ENCODE measurements at regions not wholly inside any gene's neighbourhood (a gene's known extent, or its start where the extent isn't known, plus 50 kb on each side); places are given as distances from the start of the nearest gene placed in this dataset.
A peak's percentile ranks its signal among the peaks of the same experiment; 100 is the strongest.

- no peak for TF ChIP-seq EZH2phosphoT487 (IDR thresholded peaks at IDR 0.05; ENCODE audit: borderline replicate concordance, low read length)
- TF ChIP-seq EZH2 (IDR thresholded peaks at IDR 0.05; ENCODE audit: low read length, unreplicated experiment), result no peak
- TF ChIP-seq, protein P1, sequence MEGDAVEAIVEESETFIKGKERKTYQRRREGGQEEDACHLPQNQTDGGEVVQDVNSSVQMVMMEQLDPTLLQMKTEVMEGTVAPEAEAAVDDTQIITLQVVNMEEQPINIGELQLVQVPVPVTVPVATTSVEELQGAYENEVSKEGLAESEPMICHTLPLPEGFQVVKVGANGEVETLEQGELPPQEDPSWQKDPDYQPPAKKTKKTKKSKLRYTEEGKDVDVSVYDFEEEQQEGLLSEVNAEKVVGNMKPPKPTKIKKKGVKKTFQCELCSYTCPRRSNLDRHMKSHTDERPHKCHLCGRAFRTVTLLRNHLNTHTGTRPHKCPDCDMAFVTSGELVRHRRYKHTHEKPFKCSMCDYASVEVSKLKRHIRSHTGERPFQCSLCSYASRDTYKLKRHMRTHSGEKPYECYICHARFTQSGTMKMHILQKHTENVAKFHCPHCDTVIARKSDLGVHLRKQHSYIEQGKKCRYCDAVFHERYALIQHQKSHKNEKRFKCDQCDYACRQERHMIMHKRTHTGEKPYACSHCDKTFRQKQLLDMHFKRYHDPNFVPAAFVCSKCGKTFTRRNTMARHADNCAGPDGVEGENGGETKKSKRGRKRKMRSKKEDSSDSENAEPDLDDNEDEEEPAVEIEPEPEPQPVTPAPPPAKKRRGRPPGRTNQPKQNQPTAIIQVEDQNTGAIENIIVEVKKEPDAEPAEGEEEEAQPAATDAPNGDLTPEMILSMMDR (conservative IDR thresholded peaks at IDR 0.05; ENCODE audit: low read depth, low read length), result no peak
- no peak for ATAC-seq
- Histone ChIP-seq H3K9me3 (ENCODE audit: low read length) (no peaks in the 10 kb centered on the region), H3F3A (ENCODE audit: low read length, unreplicated experiment) (peaks cover 6% of the 10 kb centered on the region), H3K4me2 (ENCODE audit: low read length) (peak overlapping the region; percentile 62), H3K27me3 (ENCODE audit: low read length) (no peaks in the 10 kb centered on the region), H3K4me3 (ENCODE audit: low read length) (no peak overlapping the region), H3K27ac (ENCODE audit: low read length) (peak overlapping the region; percentile 81), H2AFZ (ENCODE audit: low read length) (no peak overlapping the region), H3K36me3 (ENCODE audit: low read depth, low read length) (no peaks in the 10 kb centered on the region), H3K9me2 (replicated peaks; ENCODE audit: low read length) (no peaks in the 10 kb centered on the region), H3K9ac (ENCODE audit: low read length) (peak overlapping the region; percentile 55), H3K4me1 (ENCODE audit: insufficient read depth, low read length) (peaks cover 57% of the 10 kb centered on the region), H4K20me1 (ENCODE audit: low read length) (no peaks in the 10 kb centered on the region), H3K79me2 (ENCODE audit: low read length) (no peaks in the 10 kb centered on the region)
- DNase-seq, result peak; percentile 27
- no TSS peak for BruUV-seq (replicated peaks)
- ChIA-PET POLR2A (ENCODE audit: unreplicated experiment) (interaction anchor here (0.5 to 0.7 kb wide), 3 partner anchors 21 to 63 kb away, joined by 3 to 5 read pairs (median 3); no protein-coding TSS in a partner anchor), CTCF (interaction anchor here (0.8 to 1.4 kb wide), 2 partner anchors 60 to 621 kb away, joined by 3 to 5 read pairs; no protein-coding TSS in a partner anchor)
- intact Hi-C loops (cut with micrococcal nuclease), result loop anchor here (1.0 to 5.0 kb wide), 6 partner anchors 14 to 623 kb away; no protein-coding TSS in a partner anchor
These were observed 356.9 kb upstream of the ACTBL2 start for GRCh38 chr5:57839437-57840079.

DNA sequence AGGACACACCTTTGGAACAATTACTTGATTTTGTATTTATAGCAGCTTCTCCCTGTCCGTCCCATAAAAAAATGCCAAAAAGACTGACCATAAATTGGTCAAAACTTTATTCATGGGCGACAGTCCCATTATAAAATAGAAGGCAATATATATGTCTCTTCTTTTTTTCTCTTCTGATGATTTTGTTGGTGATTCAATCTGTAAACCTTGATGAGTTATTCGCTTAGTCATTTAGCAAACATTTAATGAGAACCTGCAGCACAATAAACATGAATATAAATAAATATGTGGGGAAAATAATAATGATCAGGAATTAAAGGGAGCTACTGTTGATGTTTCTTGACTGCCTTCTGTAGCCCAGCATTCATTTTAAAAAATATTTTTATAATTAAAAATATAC is 356.4 kb upstream of the ACTBL2 start:
- Histone ChIP-seq H3K27me3 (ENCODE audit: low read length) (no peaks in the 10 kb centered on the region), H3K9me3 (ENCODE audit: low read length) (no peaks in the 10 kb centered on the region), H3K79me2 (ENCODE audit: low read length) (no peaks in the 10 kb centered on the region), H4K20me1 (ENCODE audit: low read length) (no peaks in the 10 kb centered on the region), H3K9me2 (replicated peaks; ENCODE audit: low read length) (no peaks in the 10 kb centered on the region), H3K4me2 (ENCODE audit: low read length) (peak overlapping the region; percentile 70), H3F3A (ENCODE audit: low read length, unreplicated experiment) (peaks cover 6% of the 10 kb centered on the region), H2AFZ (ENCODE audit: low read length) (no peak overlapping the region), H3K9ac (ENCODE audit: low read length) (peak overlapping the region; percentile 72), H3K27ac (ENCODE audit: low read length) (peak overlapping the region; percentile 97), H3K4me3 (ENCODE audit: low read length) (no peak overlapping the region), H3K36me3 (ENCODE audit: low read depth, low read length) (no peaks in the 10 kb centered on the region), H3K4me1 (ENCODE audit: insufficient read depth, low read length) (peaks cover 57% of the 10 kb centered on the region)
- TF ChIP-seq, protein P1 (conservative IDR thresholded peaks at IDR 0.05; ENCODE audit: low read depth, low read length), result no peak
- no peak for TF ChIP-seq EZH2phosphoT487 (IDR thresholded peaks at IDR 0.05; ENCODE audit: borderline replicate concordance, low read length)
- no peak for TF ChIP-seq EZH2 (IDR thresholded peaks at IDR 0.05; ENCODE audit: low read length, unreplicated experiment)
- ChIA-PET CTCF (interaction anchor here (0.8 to 1.4 kb wide), 2 partner anchors 59 to 621 kb away, joined by 3 to 5 read pairs; no protein-coding TSS in a partner anchor), POLR2A (ENCODE audit: unreplicated experiment) (interaction anchor here (0.5 to 1.3 kb wide), 7 partner anchors 14 to 622 kb away, joined by 3 to 7 read pairs (median 4); no protein-coding TSS in a partner anchor)
- DNase-seq (peak; percentile 78), ATAC-seq (peak; percentile 25)
- intact Hi-C loops (cut with micrococcal nuclease), result loop anchor here (1.0 to 5.0 kb wide), 3 partner anchors 14 to 293 kb away; no protein-coding TSS in a partner anchor
- no TSS peak for BruUV-seq (replicated peaks)

DNA sequence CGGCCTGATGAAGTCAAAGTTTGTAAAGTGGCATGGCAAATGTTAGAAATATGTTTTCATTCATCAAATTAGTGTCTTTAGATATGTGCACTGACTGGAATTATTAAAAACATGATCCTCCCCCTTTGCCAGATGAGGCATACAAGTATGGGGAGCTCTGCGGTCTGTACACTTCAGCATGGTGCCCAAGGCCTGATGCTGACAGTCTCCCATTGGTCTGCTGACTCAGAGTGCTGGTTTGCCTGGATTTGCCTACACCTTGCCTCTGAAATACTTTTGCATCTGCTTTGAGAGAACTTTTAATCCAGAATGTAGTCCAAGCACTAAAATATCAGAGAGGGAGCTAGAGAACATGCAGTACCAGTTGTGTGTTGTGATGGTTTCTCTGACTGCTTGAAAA is 354.3 kb upstream of the ACTBL2 start:
- DNase-seq, result no peak
- BruUV-seq (replicated peaks), result no TSS peak
- Histone ChIP-seq H4K20me1 (ENCODE audit: low read length) (no peaks in the 10 kb centered on the region), H3K27me3 (ENCODE audit: low read length) (no peaks in the 10 kb centered on the region), H3F3A (ENCODE audit: low read length, unreplicated experiment) (peaks cover 6% of the 10 kb centered on the region), H3K9me3 (ENCODE audit: low read length) (no peaks in the 10 kb centered on the region), H3K4me1 (ENCODE audit: insufficient read depth, low read length) (peaks cover 46% of the 10 kb centered on the region), H3K9ac (ENCODE audit: low read length) (0 out of 2 replicates have a peak overlapping the region, but pooled peaks have one; percentile 25), H3K9me2 (replicated peaks; ENCODE audit: low read length) (no peaks in the 10 kb centered on the region), H2AFZ (ENCODE audit: low read length) (no peak overlapping the region), H3K4me2 (ENCODE audit: low read length) (no peak overlapping the region), H3K27ac (ENCODE audit: low read length) (peak overlapping the region; percentile 97), H3K79me2 (ENCODE audit: low read length) (no peaks in the 10 kb centered on the region), H3K36me3 (ENCODE audit: low read depth, low read length) (no peaks in the 10 kb centered on the region), H3K4me3 (ENCODE audit: low read length) (no peak overlapping the region)
- intact Hi-C loops (cut with micrococcal nuclease), result loop anchor here (5.0 kb wide), 1 partner anchor 295 kb away; no protein-coding TSS in a partner anchor
- ChIA-PET POLR2A (ENCODE audit: unreplicated experiment) (no interaction called here), CTCF (interaction anchor here (0.9 to 1.3 kb wide), 2 partner anchors 51 to 57 kb away, joined by 3 read pairs; no protein-coding TSS in a partner anchor)
- ATAC-seq, result no peak
- TF ChIP-seq, protein P1 (conservative IDR thresholded peaks at IDR 0.05; ENCODE audit: low read depth, low read length), result no peak
- TF ChIP-seq EZH2 (IDR thresholded peaks at IDR 0.05; ENCODE audit: low read length, unreplicated experiment) (no peak), EZH2phosphoT487 (IDR thresholded peaks at IDR 0.05; ENCODE audit: borderline replicate concordance, low read length) (no peak)

All from PC-3 (cell line).